ENCODE measurements at regions not wholly inside any gene's neighbourhood (a gene's known extent, or its start where the extent isn't known, plus 50 kb on each side); places are given as distances from the start of the nearest gene placed in this dataset.

GRCh38 chr20:50401587-50402418 lies 108.4 kb upstream of the PTPN1 start:
- H3K4me3 ChIP-seq (ENCODE audit: low read depth, low read length) = no peak overlapping the region
- DNase-seq (ENCODE audit: low read depth, low spot score) = no peak
- no peak for TF ChIP-seq CTCF (IDR thresholded peaks at IDR 0.05; ENCODE audit: low read depth, low read length)
- in situ Hi-C loops (cut with HindIII; ENCODE audit: low sequenced_read_pairs) = no loop called here

- in situ Hi-C loops (cut with HindIII; ENCODE audit: low sequenced_read_pairs) = no loop called here
- TF ChIP-seq CTCF (IDR thresholded peaks at IDR 0.05; ENCODE audit: low read depth, low read length) = no peak
- no peak overlapping the region for H3K4me3 ChIP-seq (ENCODE audit: low read depth, low read length)
- no peak for DNase-seq (ENCODE audit: low read depth, low spot score)
Measured at GRCh38 chr20:50403565-50404418, 106.4 kb upstream of the PTPN1 start.

- H3K4me3 ChIP-seq (ENCODE audit: low read depth, low read length) = no peak overlapping the region
- TF ChIP-seq CTCF (IDR thresholded peaks at IDR 0.05; ENCODE audit: low read depth, low read length) = no peak
- no peak for DNase-seq (ENCODE audit: low read depth, low spot score)
- in situ Hi-C loops (cut with HindIII; ENCODE audit: low sequenced_read_pairs) = no loop called here
Measured at GRCh38 chr20:50404419-50405234, 105.6 kb upstream of the PTPN1 start.

- in situ Hi-C loops (cut with HindIII; ENCODE audit: low sequenced_read_pairs) = no loop called here
Measured at GRCh38 chr20:50405235-50405914, 104.8 kb upstream of the PTPN1 start.

GRCh38 chr20:50405915-50406609 lies 104.1 kb upstream of the PTPN1 start:
- in situ Hi-C loops (cut with HindIII; ENCODE audit: low sequenced_read_pairs) = no loop called here
- no peak for TF ChIP-seq CTCF (IDR thresholded peaks at IDR 0.05; ENCODE audit: low read depth, low read length)

More at GRCh38 chr20:50405235-50405914, 104.8 kb upstream of the PTPN1 start:
- no peak for TF ChIP-seq CTCF (IDR thresholded peaks at IDR 0.05; ENCODE audit: low read depth, low read length)
- no peak for DNase-seq (ENCODE audit: low read depth, low spot score)
- H3K4me3 ChIP-seq (ENCODE audit: low read depth, low read length) = no peak overlapping the region

More at GRCh38 chr20:50405915-50406609, 104.1 kb upstream of the PTPN1 start:
- no peak for DNase-seq (ENCODE audit: low read depth, low spot score)
- H3K4me3 ChIP-seq (ENCODE audit: low read depth, low read length) = no peak overlapping the region

Measured in astrocyte of the spinal cord (primary cell).